ENCODE measurements at regions not wholly inside any gene's neighbourhood (a gene's known extent, or its start where the extent isn't known, plus 50 kb on each side); places are given as distances from the start of the nearest gene placed in this dataset.

GRCh38 chr1:239008568-239008967, 377.8 kb upstream of the CHRM3 start:
- Histone ChIP-seq H3K4me1 (replicated peaks) (no peaks in the 10 kb centered on the region), H3K36me3 (no peaks in the 10 kb centered on the region), H3K4me3 (no peak overlapping the region), H3K27me3 (replicated peaks; ENCODE audit: insufficient read depth) (no peaks in the 10 kb centered on the region), H3K27ac (no peak overlapping the region), H3K9me3 (no peaks in the 10 kb centered on the region)
- no peak for TF ChIP-seq POLR2A (IDR thresholded peaks at IDR 0.05)
- no peak for TF ChIP-seq POLR2AphosphoS5 (IDR thresholded peaks at IDR 0.05)
- no peak for TF ChIP-seq CTCF (IDR thresholded peaks at IDR 0.05)
- intact Hi-C loops (cut with DNase I): no loop called here
- no peak for DNase-seq (ENCODE audit: low spot score)

- WGBS: 64% methylated on average over 4 of the region's 4 CpGs
- intact Hi-C loops (cut with DNase I): no loop called here
Observed at GRCh38 chr1:239006276-239006675, 380.1 kb upstream of the CHRM3 start.

GRCh38 chr1:238999944-239000343, 386.4 kb upstream of the CHRM3 start:
- 56% methylated on average over 4 of the region's 4 CpGs for WGBS

More at GRCh38 chr1:239006276-239006675, 380.1 kb upstream of the CHRM3 start:
- Histone ChIP-seq H3K4me3 (no peak overlapping the region), H3K36me3 (no peaks in the 10 kb centered on the region), H3K4me1 (replicated peaks) (no peaks in the 10 kb centered on the region), H3K27me3 (replicated peaks; ENCODE audit: insufficient read depth) (no peaks in the 10 kb centered on the region), H3K27ac (no peak overlapping the region), H3K9me3 (no peaks in the 10 kb centered on the region)
- no peak for DNase-seq (ENCODE audit: low spot score)
- TF ChIP-seq POLR2A (IDR thresholded peaks at IDR 0.05): no peak

GRCh38 chr1:238998577-238998976, 387.8 kb upstream of the CHRM3 start:
- 58% methylated on average over 3 of the region's 3 CpGs for WGBS
- intact Hi-C loops (cut with DNase I): no loop called here
- no peak for DNase-seq (ENCODE audit: low spot score)

More at GRCh38 chr1:238999944-239000343, 386.4 kb upstream of the CHRM3 start:
- H3K4me3 ChIP-seq: no peak overlapping the region
- H3K27me3 ChIP-seq (replicated peaks; ENCODE audit: insufficient read depth): no peaks in the 10 kb centered on the region
- intact Hi-C loops (cut with DNase I): no loop called here
- no peak for TF ChIP-seq CTCF (IDR thresholded peaks at IDR 0.05)
- TF ChIP-seq POLR2A (IDR thresholded peaks at IDR 0.05): no peak
- no peak for TF ChIP-seq POLR2AphosphoS5 (IDR thresholded peaks at IDR 0.05)
- no peaks in the 10 kb centered on the region for H3K9me3 ChIP-seq
- no peak for DNase-seq (ENCODE audit: low spot score)
- no peaks in the 10 kb centered on the region for H3K4me1 ChIP-seq (replicated peaks)
- H3K27ac ChIP-seq: no peak overlapping the region
- H3K36me3 ChIP-seq: no peaks in the 10 kb centered on the region

GRCh38 chr1:238991765-238992495, 394.4 kb upstream of the CHRM3 start:
- intact Hi-C loops (cut with DNase I): no loop called here
- H3K27ac ChIP-seq: no peak overlapping the region
- 82% methylated on average over 6 of the region's 6 CpGs for WGBS
- no peaks in the 10 kb centered on the region for H3K9me3 ChIP-seq
- no peak overlapping the region for H3K4me3 ChIP-seq
- no peak for TF ChIP-seq CTCF (IDR thresholded peaks at IDR 0.05)
- no peak for TF ChIP-seq POLR2A (IDR thresholded peaks at IDR 0.05)
- no peak for TF ChIP-seq POLR2AphosphoS5 (IDR thresholded peaks at IDR 0.05)
- H3K27me3 ChIP-seq (replicated peaks; ENCODE audit: insufficient read depth): no peaks in the 10 kb centered on the region
- H3K4me1 ChIP-seq (replicated peaks): no peaks in the 10 kb centered on the region
- DNase-seq (ENCODE audit: low spot score): no peak
- H3K36me3 ChIP-seq: no peaks in the 10 kb centered on the region

More at GRCh38 chr1:238998577-238998976, 387.8 kb upstream of the CHRM3 start:
- TF ChIP-seq POLR2A (IDR thresholded peaks at IDR 0.05) (no peak), CTCF (IDR thresholded peaks at IDR 0.05) (no peak), POLR2AphosphoS5 (IDR thresholded peaks at IDR 0.05) (no peak)
- Histone ChIP-seq H3K36me3 (no peaks in the 10 kb centered on the region), H3K4me3 (no peak overlapping the region), H3K9me3 (no peaks in the 10 kb centered on the region), H3K27me3 (replicated peaks; ENCODE audit: insufficient read depth) (no peaks in the 10 kb centered on the region), H3K4me1 (replicated peaks) (no peaks in the 10 kb centered on the region), H3K27ac (no peak overlapping the region)
